OCI-LY3 (cell line): ENCODE measurements at regions not wholly inside any gene's neighbourhood (a gene's known extent, or its start where the extent isn't known, plus 50 kb on each side); places are given as distances from the start of the nearest gene placed in this dataset.
A peak's percentile ranks its signal among the peaks of the same experiment; 100 is the strongest.

Source experiments
- H2AFZ ChIP-seq: fragments of 200-600, 300-600 bp; shearing (Covaris generic); 2 replicates; pipeline ENCODE4 v1.6.0; 2014; ENCODE audit warnings: antibody characterized with exemption, low read depth, low read length
- H3K27ac ChIP-seq: fragments of 200-600, 300-600 bp; sonication (generic); 2 replicates; pipeline ENCODE4 v1.5.1; 2014; ENCODE audit warnings: mild to moderate bottlenecking, low read length, moderate library complexity, mixed read lengths
- H3K27me3 ChIP-seq: fragments of 200-600, 300-600 bp; sonication (generic); 2 replicates; pipeline ENCODE4 v1.6.1; 2014; ENCODE audit warnings: low read depth, low read length, mixed read lengths
- H3K36me3 ChIP-seq: fragments of 200-600, 300-600 bp; sonication (generic); replicated peaks from 2 replicates; pipeline ENCODE3; 2014; ENCODE audit warnings: low read depth, low read length, mixed read lengths
- H3K4me1 ChIP-seq: fragments of 300-600, 200-600 bp; sonication (generic); 2 replicates; pipeline ENCODE4 v1.6.1; 2014; ENCODE audit warnings: low read length, mixed read lengths
- H3K4me2 ChIP-seq: fragments of 200-600, 300-600 bp; sonication (generic); 2 replicates; pipeline ENCODE4 v1.6.1; 2014; ENCODE audit warnings: low read length, mixed read lengths
- H3K4me3 ChIP-seq: fragments of 300-600, 200-600 bp; sonication (generic); 2 replicates; pipeline ENCODE4 v1.5.1; 2014; ENCODE audit warnings: antibody characterized with exemption, mild to moderate bottlenecking, low read length, moderate library complexity
- H3K79me2 ChIP-seq: fragments of 300-600, 200-600 bp; shearing (Covaris generic); 2 replicates; pipeline ENCODE4 v1.6.1; 2014; ENCODE audit warnings: mild to moderate bottlenecking, low read length, mixed read lengths
- H3K9ac ChIP-seq: fragments of 300-600, 200-600 bp; shearing (Covaris generic); 2 replicates; pipeline ENCODE4 v1.6.0; 2014; ENCODE audit warnings: mild to moderate bottlenecking, low read length, moderate library complexity
- H3K9me3 ChIP-seq: fragments of 200-600, 300-600 bp; shearing (Covaris generic); 2 replicates; pipeline ENCODE4 v1.6.1; 2014; ENCODE audit warnings: low read length, mixed read lengths; ENCODE audit not compliant: insufficient read depth
- H4K20me1 ChIP-seq: fragments of 200-600, 300-600 bp; sonication (generic); 2 replicates; pipeline ENCODE4 v1.6.1; 2016; ENCODE audit warnings: low read length, mixed read lengths; ENCODE audit not compliant: insufficient read depth
- CTCF ChIP-seq: fragments of 200-600, 300-600 bp; sonication (generic); IDR thresholded peaks from 2 replicates; pipeline ENCODE4 v1.5.1; 2014; ENCODE audit warnings: antibody characterized with exemption, low read length, low read depth
- EZH2phosphoT487 ChIP-seq: fragments of 200-600 bp; shearing (Covaris generic); IDR thresholded peaks from 2 replicates; pipeline ENCODE4 v1.6.1; 2018; ENCODE audit warnings: antibody characterized with exemption, mixed run types, low read depth

DNA sequence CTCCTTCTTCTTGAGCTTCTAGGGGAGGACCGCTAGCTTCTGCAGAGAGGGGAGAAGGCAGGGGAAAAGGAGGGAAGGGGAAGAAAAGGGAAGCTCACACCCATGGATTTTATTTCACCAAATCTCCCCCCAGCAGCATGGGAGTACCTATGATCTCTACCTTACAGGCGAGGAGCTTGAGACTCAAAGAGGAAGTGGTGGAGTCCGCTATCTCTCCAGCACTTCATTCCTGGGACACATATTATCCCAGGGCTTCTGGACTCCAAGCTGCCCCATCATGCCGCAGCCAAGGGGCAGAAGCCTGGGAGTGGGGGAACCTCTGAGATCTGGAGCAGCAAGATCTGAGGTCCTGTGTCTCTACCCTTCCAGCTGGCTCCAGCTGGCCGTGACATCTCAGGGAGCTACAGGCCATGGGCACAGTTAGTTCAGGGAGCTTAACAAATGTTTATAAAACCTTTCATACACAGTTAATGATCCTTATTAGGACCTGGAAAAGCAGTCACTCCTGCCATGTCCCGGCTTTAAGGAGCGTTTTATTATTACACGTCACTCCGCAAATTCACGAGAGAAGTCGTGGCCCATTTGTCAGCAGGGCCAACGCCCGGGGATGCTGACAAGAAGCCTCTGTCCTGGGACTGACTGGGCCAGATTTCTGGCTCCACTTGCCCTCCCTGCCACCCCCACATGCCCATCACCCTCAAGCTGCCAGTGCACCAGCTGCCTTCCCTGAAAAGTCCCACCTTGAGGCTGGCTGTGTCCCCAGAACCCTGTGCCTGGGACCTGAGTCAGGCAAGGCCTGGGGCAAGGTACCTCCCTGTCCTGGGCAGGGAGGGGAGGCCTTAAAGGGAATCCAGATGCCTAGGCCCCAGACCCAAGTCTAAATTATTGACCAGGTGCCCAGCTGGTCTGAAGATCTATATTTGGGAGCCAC, 132.1 kb upstream of the ZMIZ1 start:
- no peaks in the 10 kb centered on the region for H4K20me1 ChIP-seq
- no peak overlapping the region for H3K9ac ChIP-seq
- H3K36me3 ChIP-seq: no peaks in the 10 kb centered on the region
- no peaks in the 10 kb centered on the region for H3K79me2 ChIP-seq
- no peaks in the 10 kb centered on the region for H3K27me3 ChIP-seq
- no peaks in the 10 kb centered on the region for H3K4me1 ChIP-seq
- H3K4me2 ChIP-seq: no peak overlapping the region
- no peak for TF ChIP-seq EZH2phosphoT487
- no peak for TF ChIP-seq CTCF
- H3K4me3 ChIP-seq: no peak overlapping the region
- H2AFZ ChIP-seq: no peak overlapping the region
- H3K27ac ChIP-seq: no peak overlapping the region
- H3K9me3 ChIP-seq: no peaks in the 10 kb centered on the region

DNA sequence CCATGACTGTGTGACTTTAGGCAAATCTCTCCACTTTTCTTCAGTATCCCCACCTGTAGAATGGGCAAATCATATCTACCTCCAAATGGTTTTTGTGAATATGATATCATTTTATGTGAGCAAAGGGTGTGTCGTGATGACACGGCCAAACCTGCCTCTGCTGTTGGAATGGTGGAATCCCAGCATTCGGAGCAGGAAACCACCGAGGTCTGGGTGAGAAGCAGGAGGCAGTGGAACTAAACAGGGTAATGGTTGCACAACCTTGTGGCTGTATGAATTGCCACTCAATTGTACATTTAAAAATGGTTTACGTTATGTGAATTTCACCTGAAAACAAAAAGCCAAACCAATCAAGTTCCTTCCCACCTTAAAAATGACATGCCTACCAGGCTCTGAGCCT, 131.4 kb upstream of the ZMIZ1 start:
- H3K4me1 ChIP-seq: no peaks in the 10 kb centered on the region
- H3K27ac ChIP-seq: no peak overlapping the region
- no peaks in the 10 kb centered on the region for H4K20me1 ChIP-seq
- no peaks in the 10 kb centered on the region for H3K36me3 ChIP-seq
- no peaks in the 10 kb centered on the region for H3K9me3 ChIP-seq
- TF ChIP-seq EZH2phosphoT487: no peak
- no peak overlapping the region for H3K4me3 ChIP-seq
- H3K9ac ChIP-seq: no peak overlapping the region
- H3K27me3 ChIP-seq: no peaks in the 10 kb centered on the region
- H2AFZ ChIP-seq: no peak overlapping the region
- no peak overlapping the region for H3K4me2 ChIP-seq
- H3K79me2 ChIP-seq: no peaks in the 10 kb centered on the region

DNA sequence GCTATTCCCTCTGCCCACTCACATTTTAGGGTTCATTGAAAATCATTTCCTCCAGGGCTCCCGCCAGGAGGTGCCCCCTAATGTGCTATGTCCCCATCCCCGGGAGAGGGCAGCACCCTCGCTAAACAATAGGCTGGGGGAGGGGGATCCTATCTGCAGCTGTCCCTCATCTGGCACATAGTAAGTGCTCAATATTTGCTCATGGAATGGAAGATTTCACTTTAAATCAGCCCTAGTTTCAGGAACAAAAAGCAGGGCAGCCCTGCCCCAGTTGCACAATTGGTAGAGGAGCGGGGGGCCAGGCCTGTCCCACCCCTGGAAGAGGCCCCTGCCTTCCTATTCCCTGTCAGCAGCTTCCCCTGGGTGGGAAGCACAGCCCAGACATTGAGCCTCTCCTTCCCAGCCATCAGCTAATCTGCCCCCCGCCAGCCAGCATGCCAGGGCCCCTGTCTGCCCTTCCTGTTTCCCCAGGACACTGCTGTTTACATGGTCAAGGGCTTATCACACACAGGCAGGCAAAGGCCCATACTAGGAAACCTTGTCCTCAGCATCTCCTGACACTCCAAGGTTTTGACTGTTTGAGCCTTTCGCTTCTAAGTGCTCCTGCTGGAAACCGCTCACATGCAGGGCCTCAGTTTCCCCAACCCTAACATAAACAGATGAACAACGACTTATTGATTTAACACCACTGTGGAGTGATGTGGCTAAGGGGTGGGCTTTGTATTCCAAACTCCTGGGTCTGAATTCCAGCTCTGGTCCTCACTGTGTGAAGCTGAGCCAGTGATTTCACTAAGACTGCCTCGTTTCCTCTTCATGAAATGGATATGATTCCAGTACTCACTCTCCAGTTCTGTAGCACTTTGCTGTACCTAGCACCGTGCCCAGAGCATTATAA, 130.7 kb upstream of the ZMIZ1 start:
- H3K36me3 ChIP-seq: no peaks in the 10 kb centered on the region
- H4K20me1 ChIP-seq: no peaks in the 10 kb centered on the region
- no peaks in the 10 kb centered on the region for H3K27me3 ChIP-seq
- no peaks in the 10 kb centered on the region for H3K9me3 ChIP-seq
- no peaks in the 10 kb centered on the region for H3K79me2 ChIP-seq
- H3K4me2 ChIP-seq: no peak overlapping the region
- H3K4me1 ChIP-seq: no peaks in the 10 kb centered on the region
- no peak overlapping the region for H3K27ac ChIP-seq
- no peak overlapping the region for H3K9ac ChIP-seq
- no peak overlapping the region for H2AFZ ChIP-seq
- no peak for TF ChIP-seq EZH2phosphoT487
- TF ChIP-seq CTCF: peak; percentile 30; the same call in 1 of the 2 replicates
- no peak overlapping the region for H3K4me3 ChIP-seq

- no peak overlapping the region for H3K4me3 ChIP-seq
- TF ChIP-seq CTCF (no peak), EZH2phosphoT487 (no peak)
Observed at GRCh38 chr10:78938695-78939672, 129.8 kb upstream of the ZMIZ1 start.

More at GRCh38 chr10:78938695-78939672, 129.8 kb upstream of the ZMIZ1 start:
- H3K9ac ChIP-seq: no peak overlapping the region
- no peak overlapping the region for H3K4me2 ChIP-seq
- no peaks in the 10 kb centered on the region for H4K20me1 ChIP-seq
- H3K79me2 ChIP-seq: no peaks in the 10 kb centered on the region
- no peaks in the 10 kb centered on the region for H3K4me1 ChIP-seq
- H3K27me3 ChIP-seq: peaks cover 7% of the 10 kb centered on the region; the same call in 1 of the 2 replicates
- no peaks in the 10 kb centered on the region for H3K9me3 ChIP-seq
- H3K36me3 ChIP-seq: no peaks in the 10 kb centered on the region
- no peak overlapping the region for H3K27ac ChIP-seq
- H2AFZ ChIP-seq: no peak overlapping the region
